HG02840 (cell line): ENCODE measurements at regions not wholly inside any gene's neighbourhood (a gene's known extent, or its start where the extent isn't known, plus 50 kb on each side); places are given as distances from the start of the nearest gene placed in this dataset.
A peak's percentile ranks its signal among the peaks of the same experiment; 100 is the strongest.

Source experiments
- ATAC-seq: cut with Tn5 transposase; IDR thresholded peaks from one replicate; pipeline ENCODE4 v1.9.1; 2021; ENCODE audit warnings: mild to moderate bottlenecking, moderate library complexity, moderate number of reproducible peaks; ENCODE audit not compliant: unreplicated experiment, low FRiP score

GRCh38 chr7:34263168-34263567, 357.8 kb downstream of the BMPER start:
- ATAC-seq, result no peak

GRCh38 chr7:34269084-34269483, 363.7 kb downstream of the BMPER start:
- ATAC-seq, result no peak

- no peak for ATAC-seq
Measured at GRCh38 chr7:34275624-34276023, 370.3 kb downstream of the BMPER start.

- no peak for ATAC-seq
Measured at GRCh38 chr7:34277016-34277802, 371.9 kb downstream of the BMPER start.

GRCh38 chr7:34277803-34278199, 372.5 kb downstream of the BMPER start:
- ATAC-seq, result no peak

- ATAC-seq, result no peak
Measured at GRCh38 chr7:34281260-34281659, 375.9 kb downstream of the BMPER start.

- no peak for ATAC-seq
Measured at GRCh38 chr7:34282271-34282670, 375.7 kb upstream of the NPSR1 start.

- no peak for ATAC-seq
Measured at GRCh38 chr7:34296663-34297062, 361.4 kb upstream of the NPSR1 start.

- ATAC-seq, result no peak
Measured at GRCh38 chr7:34298492-34299013, 359.5 kb upstream of the NPSR1 start.

- no peak for ATAC-seq
Measured at GRCh38 chr7:34299066-34299465, 359.0 kb upstream of the NPSR1 start.

- ATAC-seq, result no peak
Measured at GRCh38 chr7:34307540-34307939, 350.5 kb upstream of the NPSR1 start.

- ATAC-seq, result no peak
Measured at GRCh38 chr7:34308595-34308994, 349.4 kb upstream of the NPSR1 start.

- no peak for ATAC-seq
Measured at GRCh38 chr7:34309116-34309515, 348.9 kb upstream of the NPSR1 start.

GRCh38 chr7:34309584-34309983, 348.4 kb upstream of the NPSR1 start:
- no peak for ATAC-seq

GRCh38 chr7:34311591-34311990, 346.4 kb upstream of the NPSR1 start:
- ATAC-seq, result no peak

- no peak for ATAC-seq
Measured at GRCh38 chr7:34312624-34313023, 345.4 kb upstream of the NPSR1 start.

- no peak for ATAC-seq
Measured at GRCh38 chr7:34313289-34313688, 344.7 kb upstream of the NPSR1 start.

GRCh38 chr7:34315032-34315431, 343.0 kb upstream of the NPSR1 start:
- ATAC-seq, result no peak

GRCh38 chr7:34317039-34317438, 341.0 kb upstream of the NPSR1 start:
- no peak for ATAC-seq

- no peak for ATAC-seq
Measured at GRCh38 chr7:34320412-34320811, 337.6 kb upstream of the NPSR1 start.

- peak; percentile 92 for ATAC-seq
Measured at GRCh38 chr7:34320926-34321661, 336.9 kb upstream of the NPSR1 start.

GRCh38 chr7:34322841-34323240, 335.2 kb upstream of the NPSR1 start:
- ATAC-seq, result no peak
